ENCODE measurements at regions not wholly inside any gene's neighbourhood (a gene's known extent, or its start where the extent isn't known, plus 50 kb on each side); places are given as distances from the start of the nearest gene placed in this dataset.

DNA sequence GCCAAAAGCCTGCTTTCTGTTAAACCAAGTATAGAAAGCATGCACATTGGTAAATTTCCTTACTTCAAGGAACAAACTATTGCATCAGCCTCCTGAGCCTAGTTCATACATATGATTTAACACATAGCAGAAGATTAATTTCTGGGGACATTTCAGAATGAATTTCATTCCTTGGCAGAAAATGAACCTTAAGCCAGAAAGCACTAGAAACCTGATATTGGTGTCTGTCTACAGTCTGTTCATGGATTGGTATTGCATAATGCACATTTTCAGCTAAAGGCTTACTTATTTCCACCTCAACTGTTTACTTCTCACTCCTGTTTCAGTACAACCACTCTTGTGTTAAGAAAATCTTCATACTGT, 1471.8 kb upstream of the NUDT12 start:
- ChIA-PET POLR2A (no interaction called here), CTCF (no interaction called here)
- no peak for TF ChIP-seq FOXA1 (IDR thresholded peaks at IDR 0.05)
- no peak for DNase-seq (ENCODE audit: extremely low spot score)

- CTCF ChIA-PET, result no interaction called here
- TF ChIP-seq CTBP1 (IDR thresholded peaks at IDR 0.05; ENCODE audit: borderline replicate concordance), result no peak
- no peak for TF ChIP-seq FOXA1 (IDR thresholded peaks at IDR 0.05)
- TF ChIP-seq HDGF (IDR thresholded peaks at IDR 0.05; ENCODE audit: borderline replicate concordance), result no peak
- no peak for TF ChIP-seq NFRKB (IDR thresholded peaks at IDR 0.05)
- no peak for TF ChIP-seq TARDBP (IDR thresholded peaks at IDR 0.05)
- TF ChIP-seq FOXK2 (IDR thresholded peaks at IDR 0.05), result no peak
- TF ChIP-seq SUZ12 (IDR thresholded peaks at IDR 0.05), result no peak
- DNase-seq (ENCODE audit: extremely low spot score), result no peak
- POLR2A ChIA-PET, result no interaction called here
These were observed 1471.2 kb upstream of the NUDT12 start for GRCh38 chr5:105033637-105034400.

DNA sequence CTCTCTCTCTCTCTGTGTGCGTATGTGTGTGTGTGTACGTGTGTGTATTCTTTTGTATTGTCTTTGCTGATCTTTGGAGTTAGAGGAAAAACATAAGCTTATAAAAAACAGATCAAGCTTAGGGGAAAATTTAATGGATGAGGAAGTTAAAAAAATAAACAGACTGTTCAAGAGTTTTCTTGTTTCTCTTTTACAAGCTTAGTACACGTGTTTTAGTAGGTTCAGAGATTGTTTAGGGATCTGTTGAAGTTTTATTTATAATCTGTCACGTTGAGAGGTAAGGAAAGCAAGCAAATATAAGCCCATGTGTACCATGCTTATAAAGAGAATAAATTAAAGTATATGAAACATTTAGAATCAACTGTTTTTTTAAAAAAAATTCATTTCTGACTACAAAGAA, 1470.3 kb upstream of the NUDT12 start:
- TF ChIP-seq TARDBP (IDR thresholded peaks at IDR 0.05) (no peak), PKNOX1 (IDR thresholded peaks at IDR 0.05) (no peak), BHLHE40 (IDR thresholded peaks at IDR 0.05; ENCODE audit: borderline replicate concordance) (no peak), ELF4 (IDR thresholded peaks at IDR 0.05) (no peak)
- POLR2A ChIA-PET, result no interaction called here

GRCh38 chr5:105030153-105030552, 1467.6 kb upstream of the NUDT12 start:
- TF ChIP-seq NFRKB (IDR thresholded peaks at IDR 0.05), result no peak
- TF ChIP-seq FOXM1 (IDR thresholded peaks at IDR 0.05; ENCODE audit: borderline replicate concordance), result no peak
- TF ChIP-seq ZNF384 (IDR thresholded peaks at IDR 0.05), result no peak
- no peak for TF ChIP-seq FOXK2 (IDR thresholded peaks at IDR 0.05)
- no peak for TF ChIP-seq CTBP1 (IDR thresholded peaks at IDR 0.05; ENCODE audit: borderline replicate concordance)
- no peak for TF ChIP-seq L3MBTL2 (conservative IDR thresholded peaks at IDR 0.05)
- CTCF ChIA-PET, result no interaction called here
- POLR2A ChIA-PET, result no interaction called here
- DNase-seq (ENCODE audit: extremely low spot score), result no peak

More for the DNA sequence above, 1470.3 kb upstream of the NUDT12 start:
- DNase-seq (ENCODE audit: extremely low spot score), result no peak
- CTCF ChIA-PET, result no interaction called here

DNA sequence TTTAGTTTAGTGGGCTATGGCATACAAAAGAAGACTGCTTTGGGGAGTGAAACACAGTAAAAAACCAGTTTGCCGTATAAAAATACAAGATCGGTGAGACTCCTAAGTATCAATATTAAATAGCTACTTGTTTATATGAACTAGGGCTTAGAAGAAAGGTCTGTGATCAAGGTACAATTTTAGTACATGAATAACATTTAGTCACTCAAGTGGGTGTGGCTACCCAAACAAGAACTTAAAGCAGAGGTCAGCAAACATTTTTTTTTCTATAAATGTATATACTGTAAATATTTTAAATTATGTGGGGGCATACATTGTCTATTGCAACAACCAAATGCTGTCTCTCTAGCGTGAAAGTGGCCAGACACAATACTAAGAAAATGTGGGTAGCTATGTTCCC, 1452.5 kb upstream of the NUDT12 start:
- ChIA-PET CTCF (no interaction called here), POLR2A (no interaction called here)
- no peak for TF ChIP-seq FOXM1 (IDR thresholded peaks at IDR 0.05; ENCODE audit: borderline replicate concordance)
- TF ChIP-seq LEF1 (IDR thresholded peaks at IDR 0.05; ENCODE audit: borderline replicate concordance), result no peak
- TF ChIP-seq ELF4 (IDR thresholded peaks at IDR 0.05), result no peak
- no peak for TF ChIP-seq CTBP1 (IDR thresholded peaks at IDR 0.05; ENCODE audit: borderline replicate concordance)
- TF ChIP-seq L3MBTL2 (conservative IDR thresholded peaks at IDR 0.05), result no peak
- TF ChIP-seq FOXK2 (IDR thresholded peaks at IDR 0.05), result no peak
- no peak for TF ChIP-seq SUZ12 (IDR thresholded peaks at IDR 0.05)
- no peak for TF ChIP-seq PKNOX1 (IDR thresholded peaks at IDR 0.05)
- TF ChIP-seq SP1 (IDR thresholded peaks at IDR 0.05), result no peak
- no peak for TF ChIP-seq HDGF (IDR thresholded peaks at IDR 0.05; ENCODE audit: borderline replicate concordance)
- no peak for TF ChIP-seq ARNT (IDR thresholded peaks at IDR 0.05)
- TF ChIP-seq TARDBP (IDR thresholded peaks at IDR 0.05), result no peak
- TF ChIP-seq NFRKB (IDR thresholded peaks at IDR 0.05), result no peak
- TF ChIP-seq BHLHE40 (IDR thresholded peaks at IDR 0.05; ENCODE audit: borderline replicate concordance), result no peak
- no peak for TF ChIP-seq FOXA1 (IDR thresholded peaks at IDR 0.05)
- no peak for TF ChIP-seq ZNF384 (IDR thresholded peaks at IDR 0.05)
- DNase-seq (ENCODE audit: extremely low spot score), result no peak

- ChIA-PET POLR2A (no interaction called here), CTCF (no interaction called here)
- TF ChIP-seq SP1 (IDR thresholded peaks at IDR 0.05), result no peak
- TF ChIP-seq BHLHE40 (IDR thresholded peaks at IDR 0.05; ENCODE audit: borderline replicate concordance), result no peak
- TF ChIP-seq ZNF384 (IDR thresholded peaks at IDR 0.05), result no peak
- TF ChIP-seq LEF1 (IDR thresholded peaks at IDR 0.05; ENCODE audit: borderline replicate concordance), result no peak
- TF ChIP-seq ELF4 (IDR thresholded peaks at IDR 0.05), result no peak
- TF ChIP-seq FOXK2 (IDR thresholded peaks at IDR 0.05), result no peak
- TF ChIP-seq L3MBTL2 (conservative IDR thresholded peaks at IDR 0.05), result no peak
- TF ChIP-seq CTBP1 (IDR thresholded peaks at IDR 0.05; ENCODE audit: borderline replicate concordance), result no peak
- no peak for TF ChIP-seq FOXA1 (IDR thresholded peaks at IDR 0.05)
- no peak for TF ChIP-seq SUZ12 (IDR thresholded peaks at IDR 0.05)
- no peak for TF ChIP-seq PKNOX1 (IDR thresholded peaks at IDR 0.05)
- TF ChIP-seq HDGF (IDR thresholded peaks at IDR 0.05; ENCODE audit: borderline replicate concordance), result no peak
- no peak for TF ChIP-seq NFRKB (IDR thresholded peaks at IDR 0.05)
- no peak for TF ChIP-seq TARDBP (IDR thresholded peaks at IDR 0.05)
- no peak for TF ChIP-seq FOXM1 (IDR thresholded peaks at IDR 0.05; ENCODE audit: borderline replicate concordance)
- TF ChIP-seq ARNT (IDR thresholded peaks at IDR 0.05), result no peak
- DNase-seq (ENCODE audit: extremely low spot score), result no peak
These were observed 1436.0 kb upstream of the NUDT12 start for GRCh38 chr5:104998572-104998971.

DNA sequence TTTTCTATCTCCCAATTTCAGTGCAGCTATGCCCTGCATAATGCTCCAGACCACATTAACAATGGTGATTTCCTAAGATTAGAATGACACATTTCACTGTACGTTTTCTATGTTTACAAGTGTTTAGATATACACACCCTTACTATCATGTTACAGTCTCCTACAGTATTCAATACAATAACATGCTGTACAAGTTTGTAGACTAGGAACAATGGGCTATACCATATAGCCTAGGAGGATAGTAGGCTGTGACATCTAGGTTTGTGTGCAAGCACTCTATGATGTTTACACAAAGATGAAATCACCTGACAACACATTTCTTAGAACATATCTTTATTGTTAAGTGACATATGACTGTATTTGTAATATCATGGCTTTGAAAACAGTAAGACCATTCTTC, 1435.6 kb upstream of the NUDT12 start:
- CTCF ChIA-PET, result no interaction called here
- POLR2A ChIA-PET, result no interaction called here
- DNase-seq (ENCODE audit: extremely low spot score), result no peak
- TF ChIP-seq FOXM1 (IDR thresholded peaks at IDR 0.05; ENCODE audit: borderline replicate concordance), result no peak
- no peak for TF ChIP-seq NFRKB (IDR thresholded peaks at IDR 0.05)
- TF ChIP-seq CTBP1 (IDR thresholded peaks at IDR 0.05; ENCODE audit: borderline replicate concordance), result no peak
- TF ChIP-seq ZNF384 (IDR thresholded peaks at IDR 0.05), result no peak
- TF ChIP-seq FOXK2 (IDR thresholded peaks at IDR 0.05), result no peak
- TF ChIP-seq ELF4 (IDR thresholded peaks at IDR 0.05), result no peak

Measured in HEK293T (cell line).